ENCODE measurements at regions not wholly inside any gene's neighbourhood (a gene's known extent, or its start where the extent isn't known, plus 50 kb on each side); places are given as distances from the start of the nearest gene placed in this dataset.

GRCh38 chr2:219906114-219907010 is 278.9 kb downstream of the SLC4A3 start:
- in situ Hi-C loops (cut with HindIII; ENCODE audit: low pct_unique_long_range_greater_than_20kb, low sequenced_read_pairs), result no loop called here
- no peak for DNase-seq (ENCODE audit: low read depth in 1 of 2, low spot score in 1 of 2)
- no peak for TF ChIP-seq JUND (IDR thresholded peaks at IDR 0.05; ENCODE audit: low read depth)

- TF ChIP-seq JUND (IDR thresholded peaks at IDR 0.05; ENCODE audit: low read depth), result no peak
These were observed 279.6 kb downstream of the SLC4A3 start for GRCh38 chr2:219907011-219907365.

GRCh38 chr2:219908538-219908937 is 281.1 kb downstream of the SLC4A3 start:
- in situ Hi-C loops (cut with HindIII; ENCODE audit: low pct_unique_long_range_greater_than_20kb, low sequenced_read_pairs), result no loop called here
- no peak for TF ChIP-seq JUND (IDR thresholded peaks at IDR 0.05; ENCODE audit: low read depth)
- DNase-seq (ENCODE audit: low read depth in 1 of 2, low spot score in 1 of 2), result no peak

More at GRCh38 chr2:219907011-219907365, 279.6 kb downstream of the SLC4A3 start:
- in situ Hi-C loops (cut with HindIII; ENCODE audit: low pct_unique_long_range_greater_than_20kb, low sequenced_read_pairs), result no loop called here
- DNase-seq (ENCODE audit: low read depth in 1 of 2, low spot score in 1 of 2), result no peak

- in situ Hi-C loops (cut with HindIII; ENCODE audit: low pct_unique_long_range_greater_than_20kb, low sequenced_read_pairs), result no loop called here
- TF ChIP-seq JUND (IDR thresholded peaks at IDR 0.05; ENCODE audit: low read depth), result no peak
- DNase-seq (ENCODE audit: low read depth in 1 of 2, low spot score in 1 of 2), result no peak
These were observed 284.1 kb downstream of the SLC4A3 start for GRCh38 chr2:219911541-219911940.

- DNase-seq (ENCODE audit: low read depth in 1 of 2, low spot score in 1 of 2), result peak; percentile 20 to 35
- in situ Hi-C loops (cut with HindIII; ENCODE audit: low pct_unique_long_range_greater_than_20kb, low sequenced_read_pairs), result no loop called here
- TF ChIP-seq JUND (IDR thresholded peaks at IDR 0.05; ENCODE audit: low read depth), result no peak
These were observed 285.1 kb downstream of the SLC4A3 start for GRCh38 chr2:219912491-219912921.

- TF ChIP-seq JUND (IDR thresholded peaks at IDR 0.05; ENCODE audit: low read depth), result no peak
- no peak for DNase-seq (ENCODE audit: low read depth in 1 of 2, low spot score in 1 of 2)
- in situ Hi-C loops (cut with HindIII; ENCODE audit: low pct_unique_long_range_greater_than_20kb, low sequenced_read_pairs), result no loop called here
These were observed 287.1 kb downstream of the SLC4A3 start for GRCh38 chr2:219914577-219914976.

- in situ Hi-C loops (cut with HindIII; ENCODE audit: low pct_unique_long_range_greater_than_20kb, low sequenced_read_pairs), result no loop called here
- no peak for TF ChIP-seq JUND (IDR thresholded peaks at IDR 0.05; ENCODE audit: low read depth)
- no peak for DNase-seq (ENCODE audit: low read depth in 1 of 2, low spot score in 1 of 2)
These were observed 288.9 kb downstream of the SLC4A3 start for GRCh38 chr2:219916281-219916680.

- in situ Hi-C loops (cut with HindIII; ENCODE audit: low pct_unique_long_range_greater_than_20kb, low sequenced_read_pairs), result no loop called here
- DNase-seq (ENCODE audit: low read depth in 1 of 2, low spot score in 1 of 2), result no peak
- TF ChIP-seq JUND (IDR thresholded peaks at IDR 0.05; ENCODE audit: low read depth), result no peak
These were observed 289.5 kb downstream of the SLC4A3 start for GRCh38 chr2:219916726-219917440.

GRCh38 chr2:219918254-219918653 is 290.8 kb downstream of the SLC4A3 start:
- no peak for TF ChIP-seq JUND (IDR thresholded peaks at IDR 0.05; ENCODE audit: low read depth)
- DNase-seq (ENCODE audit: low read depth in 1 of 2, low spot score in 1 of 2), result no peak
- in situ Hi-C loops (cut with HindIII; ENCODE audit: low pct_unique_long_range_greater_than_20kb, low sequenced_read_pairs), result no loop called here

- DNase-seq (ENCODE audit: low read depth in 1 of 2, low spot score in 1 of 2), result no peak
- no peak for TF ChIP-seq JUND (IDR thresholded peaks at IDR 0.05; ENCODE audit: low read depth)
- in situ Hi-C loops (cut with HindIII; ENCODE audit: low pct_unique_long_range_greater_than_20kb, low sequenced_read_pairs), result no loop called here
These were observed 291.5 kb downstream of the SLC4A3 start for GRCh38 chr2:219918944-219919343.

GRCh38 chr2:219919506-219919905 is 292.1 kb downstream of the SLC4A3 start:
- in situ Hi-C loops (cut with HindIII; ENCODE audit: low pct_unique_long_range_greater_than_20kb, low sequenced_read_pairs), result no loop called here
- no peak for TF ChIP-seq JUND (IDR thresholded peaks at IDR 0.05; ENCODE audit: low read depth)
- DNase-seq (ENCODE audit: low read depth in 1 of 2, low spot score in 1 of 2), result no peak

- DNase-seq (ENCODE audit: low read depth in 1 of 2, low spot score in 1 of 2), result no peak
- in situ Hi-C loops (cut with HindIII; ENCODE audit: low pct_unique_long_range_greater_than_20kb, low sequenced_read_pairs), result no loop called here
- TF ChIP-seq JUND (IDR thresholded peaks at IDR 0.05; ENCODE audit: low read depth), result no peak
These were observed 302.4 kb downstream of the SLC4A3 start for GRCh38 chr2:219929835-219930234.

GRCh38 chr2:219939647-219940046 is 312.2 kb downstream of the SLC4A3 start:
- TF ChIP-seq JUND (IDR thresholded peaks at IDR 0.05; ENCODE audit: low read depth), result no peak
- in situ Hi-C loops (cut with HindIII; ENCODE audit: low pct_unique_long_range_greater_than_20kb, low sequenced_read_pairs), result no loop called here
- DNase-seq (ENCODE audit: low read depth in 1 of 2, low spot score in 1 of 2), result no peak

All from T47D (cell line).